ENCODE measurements at regions not wholly inside any gene's neighbourhood (a gene's known extent, or its start where the extent isn't known, plus 50 kb on each side); places are given as distances from the start of the nearest gene placed in this dataset.
"Not testable (repeated sequence)": the region's sequence is repeated elsewhere in the genome, so short reads cannot be mapped to it uniquely, and the experiment has no call there.

DNA sequence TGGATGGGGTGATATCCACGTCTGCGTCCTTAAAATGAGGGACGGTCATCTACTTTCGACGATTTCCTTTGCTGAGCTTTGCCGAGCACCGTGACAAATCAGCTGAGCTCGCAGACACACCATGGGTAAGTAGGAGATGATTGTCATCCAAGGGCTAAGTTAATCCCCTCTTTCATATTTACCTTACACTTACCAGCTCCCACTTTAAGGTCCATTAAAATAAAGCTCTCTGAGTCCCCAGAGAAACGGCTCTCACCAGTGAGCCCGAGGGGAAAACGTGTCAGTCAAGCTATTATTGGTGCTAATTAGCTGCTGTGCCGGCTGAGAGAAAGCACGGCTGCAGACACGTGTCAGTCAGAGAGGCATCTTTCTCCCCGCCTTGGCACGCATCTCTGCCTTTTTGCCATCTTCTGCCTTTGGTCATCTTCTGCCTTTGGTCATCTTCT is 72.2 kb downstream of the CRLF2 start:
- no peak for DNase-seq (ENCODE audit: low spot score)

DNA sequence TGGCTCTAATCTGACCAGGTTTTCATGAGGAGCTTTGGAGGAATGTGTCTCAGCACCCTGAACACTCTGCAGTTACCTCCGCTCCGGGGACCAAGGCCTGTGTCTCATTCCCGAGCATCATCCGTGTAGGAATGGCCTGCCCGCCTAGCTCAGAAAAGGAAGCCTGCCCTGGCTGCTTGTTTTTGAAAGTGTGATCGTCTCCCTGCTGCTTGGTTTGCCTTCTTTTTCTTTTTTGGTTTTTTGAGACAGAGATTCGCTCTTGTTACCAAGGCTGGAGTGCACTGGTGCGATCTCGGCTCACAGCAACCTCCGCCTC is 73.3 kb downstream of the CRLF2 start:
- no peak for DNase-seq (ENCODE audit: low spot score)

DNA sequence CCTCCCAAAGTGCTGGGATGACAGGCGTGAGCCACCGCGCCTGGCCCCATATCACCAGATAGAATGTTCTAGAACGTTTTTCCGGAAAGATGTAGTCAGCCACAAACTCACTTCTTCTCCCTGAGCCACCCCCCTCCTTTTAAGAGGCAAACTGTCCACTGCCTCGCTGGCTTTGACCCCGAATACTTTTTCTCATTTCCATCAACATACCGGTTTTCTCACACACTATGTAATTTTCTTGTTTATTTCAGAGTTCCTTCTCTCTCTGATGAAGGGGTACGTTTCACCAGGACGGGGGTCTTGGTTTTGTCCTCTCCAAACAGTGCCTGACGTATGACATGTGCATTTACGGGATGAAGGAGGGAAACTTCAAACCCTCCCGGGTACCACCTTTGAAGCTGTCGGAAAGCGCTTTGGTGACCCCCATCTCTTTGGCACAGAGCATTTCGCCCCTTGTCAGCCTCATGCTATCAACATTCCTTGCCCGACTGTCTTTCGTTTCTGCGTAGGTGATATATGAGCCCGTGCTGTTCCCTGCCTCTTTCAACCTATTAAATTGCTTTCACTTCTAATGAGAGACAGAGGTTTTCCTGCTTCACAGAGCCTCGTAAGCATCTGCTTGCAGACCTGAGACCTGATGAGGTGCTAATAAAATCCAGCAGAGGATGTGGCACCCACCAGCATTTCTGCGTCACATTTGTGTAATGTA is 73.8 kb downstream of the CRLF2 start:
- DNase-seq (ENCODE audit: low spot score), result no peak

DNA sequence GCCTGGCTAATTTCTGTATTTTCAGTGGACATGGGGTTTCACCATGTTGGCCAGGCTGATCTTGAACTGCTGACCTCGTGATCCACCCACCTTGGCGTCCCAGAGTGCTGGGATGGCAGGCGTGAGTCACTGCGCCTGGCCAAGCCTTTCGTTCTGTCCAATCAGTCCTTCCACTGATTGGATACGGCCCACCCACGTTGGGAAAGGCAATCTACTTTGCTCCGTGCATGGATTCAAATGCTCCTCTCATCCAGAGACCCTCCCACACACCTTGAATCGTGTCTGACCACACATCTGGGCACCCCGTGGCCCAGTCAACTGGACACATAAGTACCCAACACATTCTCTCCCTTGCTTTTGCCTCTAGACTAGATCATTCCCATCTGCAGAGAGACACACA is 74.9 kb downstream of the CRLF2 start:
- DNase-seq (ENCODE audit: low spot score), result no peak

DNA sequence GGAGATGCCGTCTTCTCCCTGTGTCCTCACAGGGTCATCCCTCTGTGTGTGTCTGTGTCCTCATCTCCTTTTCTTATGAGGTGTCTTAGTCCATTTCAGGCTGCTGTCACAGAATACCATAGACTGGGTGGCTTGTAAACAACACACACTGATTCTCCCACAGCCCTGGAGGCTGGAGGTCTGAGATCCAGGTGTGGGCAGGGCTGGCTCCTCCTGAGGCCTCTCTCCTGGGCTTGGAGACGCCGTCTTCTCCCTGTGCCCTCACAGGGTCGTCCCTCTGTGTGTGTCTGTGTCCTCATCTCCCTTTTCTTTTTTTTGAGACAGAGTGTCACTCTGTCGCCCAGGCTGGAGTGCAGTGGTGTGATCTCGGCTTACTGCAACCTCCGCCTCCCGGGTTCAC is 75.9 kb downstream of the CRLF2 start:
- DNase-seq (ENCODE audit: low spot score), result not testable (repeated sequence)

DNA sequence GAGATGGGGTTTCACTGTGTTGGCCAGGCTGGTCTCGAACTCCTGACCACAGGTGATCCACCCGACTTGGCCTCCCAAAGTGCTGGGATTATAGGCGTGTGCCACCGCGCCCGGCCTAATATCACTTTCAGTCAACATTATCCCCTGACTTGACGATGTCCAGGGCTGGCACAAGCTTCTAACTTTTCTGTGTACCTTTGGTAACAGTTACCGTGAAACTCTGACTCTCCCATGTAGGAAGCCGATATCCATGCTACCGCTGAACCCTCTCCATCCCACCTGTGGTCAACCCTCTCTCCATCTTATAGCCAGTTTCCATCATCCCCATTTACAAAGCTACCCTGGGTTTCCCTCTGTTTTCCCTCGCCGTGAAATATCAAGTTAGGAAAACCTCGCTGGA is 77.5 kb downstream of the CRLF2 start:
- no peak for DNase-seq (ENCODE audit: low spot score)

DNA sequence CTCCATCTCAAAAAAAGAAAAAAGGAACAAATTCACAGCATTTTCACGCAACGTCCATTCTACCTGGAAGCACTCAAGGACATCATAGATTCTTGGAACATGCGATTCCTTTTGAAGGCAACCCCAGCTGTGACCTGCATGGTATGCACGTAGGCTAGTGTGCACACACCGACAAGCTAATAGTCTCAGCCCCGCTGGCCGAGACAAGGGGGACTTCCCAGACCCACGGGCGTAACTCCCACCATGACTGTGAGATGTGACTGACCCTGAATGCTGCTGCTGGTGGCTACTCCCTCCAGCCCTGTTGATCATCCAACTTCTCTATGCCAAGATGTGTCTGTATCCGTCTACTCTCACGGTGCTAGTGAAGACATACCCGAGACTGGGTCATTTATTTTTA is 78.3 kb downstream of the CRLF2 start:
- no peak for DNase-seq (ENCODE audit: low spot score)

DNA sequence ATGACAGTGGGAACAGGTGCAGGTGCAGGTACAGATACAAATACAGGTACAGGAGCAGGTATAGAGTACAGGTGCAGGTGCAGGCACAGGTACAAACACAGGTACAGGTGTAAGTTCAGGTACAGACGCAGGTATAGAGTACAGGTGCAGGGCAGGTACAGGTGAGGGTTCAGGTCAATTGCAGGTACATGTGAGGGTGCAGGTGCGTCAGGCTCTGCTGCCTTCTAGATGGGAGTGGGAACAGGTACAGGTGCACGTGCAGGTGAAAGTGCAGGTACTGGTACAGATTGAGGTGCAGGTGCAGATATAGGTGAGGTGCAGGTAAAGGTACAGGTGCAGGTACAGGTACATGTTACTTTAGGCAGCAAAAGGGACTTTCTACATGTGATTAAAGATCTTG is 85.7 kb downstream of the CRLF2 start:
- no peak for DNase-seq (ENCODE audit: low spot score)

DNA sequence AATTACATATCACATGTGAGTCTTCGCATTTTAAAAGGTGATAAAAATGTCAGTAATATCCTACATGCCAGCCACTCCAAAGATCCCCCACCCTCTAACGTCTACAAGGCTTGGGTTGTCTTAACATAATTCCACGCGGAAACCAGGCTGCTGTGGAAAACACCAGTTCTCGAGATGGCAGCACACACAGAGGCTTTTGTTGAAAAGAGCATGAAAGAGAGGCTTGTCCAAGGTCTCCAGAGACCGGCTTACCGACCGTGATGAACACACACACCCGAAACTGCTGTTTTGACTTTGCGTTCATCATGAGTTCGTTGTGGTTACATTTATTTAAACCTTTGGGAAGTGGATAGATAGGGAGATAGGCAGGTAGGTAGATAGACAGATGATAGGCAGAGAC is 87.9 kb downstream of the CRLF2 start:
- DNase-seq (ENCODE audit: low spot score), result peak; percentile 88

DNA sequence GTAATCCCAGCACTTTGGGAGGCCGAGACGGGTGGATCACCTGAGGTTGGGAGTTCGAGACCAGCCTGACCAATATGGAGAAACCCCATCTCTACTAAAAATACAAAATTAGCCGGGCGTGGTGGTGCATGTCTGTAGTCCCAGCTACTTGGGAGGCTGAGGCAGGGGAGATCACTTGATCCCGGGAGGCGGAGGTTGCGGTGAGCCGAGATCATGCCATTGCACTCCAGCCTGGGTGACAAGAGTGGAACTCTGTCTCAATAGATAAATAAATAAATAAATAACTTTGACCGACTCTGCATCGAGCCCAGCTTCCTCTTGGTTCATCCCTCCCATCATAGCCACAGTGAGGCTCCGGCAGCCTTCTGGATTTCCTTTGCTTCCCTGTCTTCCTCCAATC is 89.6 kb downstream of the CRLF2 start:
- DNase-seq (ENCODE audit: low spot score), result not testable (repeated sequence)

DNA sequence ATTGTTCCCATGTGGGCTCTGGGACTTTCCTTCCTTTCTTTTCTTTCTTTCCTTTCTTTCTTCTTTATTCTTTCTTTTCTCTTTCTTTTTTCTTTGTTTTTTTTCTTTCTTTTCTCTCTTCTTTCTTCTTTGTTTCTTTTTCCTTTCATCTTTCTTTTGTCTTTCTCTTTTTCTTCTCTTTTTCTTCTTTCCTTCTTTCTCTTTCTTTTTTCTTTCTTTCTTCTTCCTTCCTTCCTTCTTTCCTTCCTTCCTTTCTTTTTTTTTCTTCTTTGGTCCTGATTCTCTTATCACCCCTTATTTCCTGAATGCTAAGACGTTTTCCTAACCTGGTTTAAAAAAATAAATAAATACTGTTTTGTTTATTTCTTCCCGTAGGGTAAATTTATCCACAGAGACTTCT is 93.2 kb downstream of the CRLF2 start:
- no peak for DNase-seq (ENCODE audit: low spot score)

DNA sequence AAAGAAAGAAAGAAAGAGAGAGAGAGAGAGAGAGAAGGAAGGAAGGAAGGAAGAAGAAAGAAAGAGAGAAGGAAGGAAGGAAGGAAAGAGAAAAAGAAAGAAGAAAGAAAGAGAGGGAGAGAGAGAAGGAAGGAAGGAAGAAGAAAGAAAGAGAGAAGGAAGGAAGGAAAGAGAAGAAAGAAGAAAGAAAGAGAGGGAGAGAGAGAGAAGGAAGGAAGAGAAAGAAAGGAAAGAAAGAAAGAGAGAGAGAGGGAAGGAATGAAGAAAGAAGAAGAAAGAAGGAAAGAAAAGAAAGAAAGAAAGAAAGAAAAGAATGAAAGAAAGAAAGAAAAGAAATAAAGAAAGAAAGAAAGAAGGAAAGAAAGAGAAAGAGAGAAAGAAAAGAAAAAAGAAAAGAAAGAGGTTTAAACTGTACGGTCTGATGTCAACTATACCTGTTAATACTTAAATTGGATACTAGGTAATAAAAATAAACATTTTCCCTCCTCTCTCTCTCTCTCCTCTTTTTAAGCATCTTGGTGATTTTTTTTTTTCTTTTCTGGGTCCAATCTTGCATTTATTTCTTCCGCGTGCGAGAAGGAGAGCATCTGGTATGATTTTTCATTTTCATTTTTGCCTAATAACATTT is 93.8 kb downstream of the CRLF2 start:
- DNase-seq (ENCODE audit: low spot score), result no peak

DNA sequence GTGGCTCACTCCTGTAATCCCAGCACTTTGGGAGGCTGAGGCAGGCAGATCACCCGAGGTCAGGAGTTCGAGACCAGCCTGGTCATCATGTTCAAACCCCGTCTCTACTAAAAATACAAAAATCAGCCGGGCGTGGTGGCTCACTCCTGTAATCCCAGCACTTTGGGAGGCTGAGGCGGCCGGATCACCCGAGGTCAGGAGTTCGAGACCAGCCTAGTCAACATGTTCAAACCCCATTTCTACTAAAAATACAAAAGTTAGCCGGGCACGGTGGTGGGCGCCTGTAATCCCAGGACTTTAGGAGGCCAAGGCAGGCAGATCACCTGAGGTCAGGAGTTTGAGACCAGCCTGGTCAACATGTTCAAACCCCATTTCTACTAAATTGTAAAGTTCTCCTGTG is 97.0 kb downstream of the CRLF2 start:
- DNase-seq (ENCODE audit: low spot score), result not testable (repeated sequence)

DNA sequence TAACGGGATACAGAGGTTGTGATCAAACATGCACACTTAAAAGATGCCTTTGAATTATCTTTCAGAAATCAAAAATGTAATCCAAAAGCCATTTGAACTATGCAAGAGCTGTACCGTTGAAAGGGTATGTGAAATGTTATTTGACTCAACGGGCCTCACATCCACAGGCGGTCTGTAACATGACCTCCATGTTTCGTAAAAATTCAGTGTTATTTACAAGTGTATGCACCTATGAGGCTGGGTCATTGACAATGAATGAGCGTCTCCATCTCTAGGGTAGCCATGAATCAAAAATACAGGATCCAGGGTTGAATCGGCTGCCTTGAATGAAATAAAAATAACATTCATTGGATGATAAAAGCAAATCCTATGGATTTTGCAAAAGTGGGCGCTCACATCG is 100.1 kb downstream of the CRLF2 start:
- DNase-seq (ENCODE audit: low spot score), result no peak

DNA sequence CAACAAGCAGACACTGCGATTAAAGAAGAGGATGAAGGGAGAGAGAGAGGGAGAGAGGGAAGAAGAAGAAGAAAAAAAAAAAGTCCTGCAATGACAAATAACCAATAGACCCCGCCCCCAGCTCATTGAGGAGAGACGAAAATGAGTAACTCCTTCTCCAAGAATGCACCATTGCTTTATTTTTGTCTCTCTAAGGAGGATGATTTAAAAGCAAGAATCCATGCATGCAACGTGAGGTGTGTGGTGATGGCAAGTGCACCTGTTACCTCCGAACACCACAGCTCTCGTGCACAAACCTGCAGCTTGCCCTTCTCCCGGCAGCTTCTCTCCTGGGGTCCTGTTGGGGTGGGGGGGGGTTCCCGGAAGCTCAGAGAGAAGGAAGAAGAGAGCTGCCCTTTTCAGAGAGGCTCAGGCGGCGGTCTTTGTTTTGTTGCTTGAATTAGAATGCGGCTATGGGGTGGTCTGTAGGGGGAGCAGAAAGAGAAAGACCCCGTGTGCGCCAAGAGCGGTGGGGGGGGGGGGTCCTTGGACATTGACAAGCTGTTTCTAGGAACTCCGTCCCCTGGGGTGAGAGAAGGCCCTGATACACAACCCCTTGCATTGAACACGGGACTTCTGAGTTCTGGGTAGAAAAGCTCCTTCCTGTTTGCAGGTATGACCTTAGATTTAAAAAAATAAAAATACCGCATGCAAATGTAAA is 100.7 kb downstream of the CRLF2 start:
- no peak for DNase-seq (ENCODE audit: low spot score)

DNA sequence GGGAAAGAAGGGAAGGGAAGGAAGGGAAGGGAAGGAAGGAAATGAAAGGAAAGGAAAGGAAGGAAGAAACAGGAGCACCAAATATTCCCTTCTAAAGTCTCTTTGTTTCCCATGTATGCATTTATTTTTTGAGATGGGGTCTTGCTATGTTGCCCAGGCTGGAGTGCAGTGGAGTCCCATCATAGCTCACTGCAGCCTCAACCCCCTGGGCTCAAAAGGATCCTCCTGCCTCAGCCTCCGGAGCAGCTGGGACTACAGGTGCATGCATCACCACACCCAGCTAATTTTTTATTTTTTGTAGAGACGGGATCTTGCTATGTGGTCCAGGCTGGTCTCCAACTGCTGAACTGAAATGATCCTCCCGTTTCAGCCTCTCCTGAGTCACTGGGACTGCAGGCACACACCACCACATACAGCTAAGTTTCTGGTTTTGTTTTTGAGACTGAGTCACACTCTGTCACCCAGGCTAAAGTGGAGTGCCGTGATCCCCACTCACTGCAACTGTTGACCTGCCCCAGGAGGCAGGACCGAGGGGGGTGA is 102.8 kb downstream of the CRLF2 start:
- no peak for DNase-seq (ENCODE audit: low spot score)

DNA sequence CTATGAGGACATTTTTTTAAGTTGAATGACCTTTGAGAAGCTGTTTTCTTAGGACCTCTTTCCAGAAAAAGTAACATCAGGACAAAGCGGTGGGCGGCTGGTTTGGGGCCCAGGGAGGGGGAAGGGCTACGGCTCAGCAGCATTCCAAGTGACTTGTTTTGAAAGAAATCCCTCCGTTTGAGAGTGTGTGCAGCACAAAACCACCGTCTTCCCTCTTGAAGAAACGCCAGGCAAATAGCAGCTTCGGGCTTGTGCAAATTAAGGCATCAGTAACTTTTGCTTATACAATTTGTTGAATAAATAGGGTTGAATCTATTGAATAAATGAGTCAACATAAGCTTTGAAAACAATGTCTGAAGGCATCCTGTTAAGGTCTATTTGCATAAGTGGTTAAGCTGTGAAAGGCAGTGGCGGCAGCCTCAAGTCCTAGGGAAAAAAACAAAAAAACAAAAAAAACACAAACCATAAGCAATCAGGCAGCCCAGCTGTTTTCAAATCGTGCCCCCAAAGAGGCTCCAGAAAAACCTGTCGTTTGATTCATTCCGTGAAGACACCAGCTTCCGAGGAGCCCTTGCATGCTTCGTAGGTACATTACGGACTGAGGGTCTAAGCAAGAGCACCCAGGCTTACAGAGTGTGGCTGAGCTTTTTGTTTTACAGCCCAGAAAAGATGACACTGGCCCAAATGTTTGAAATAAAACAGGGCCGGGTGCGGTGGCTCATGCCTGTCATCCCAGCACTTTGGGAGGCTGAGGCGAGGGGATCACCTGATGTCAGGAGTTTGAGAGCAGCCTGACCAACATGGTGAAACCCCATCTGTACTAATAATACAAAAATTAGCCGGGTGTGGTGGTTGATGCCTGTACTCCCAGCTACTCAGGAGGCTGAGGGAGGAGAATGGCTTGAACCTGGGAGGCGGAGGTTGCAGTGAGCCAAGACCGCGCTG is 103.7 kb downstream of the CRLF2 start:
- no peak for DNase-seq (ENCODE audit: low spot score)

DNA sequence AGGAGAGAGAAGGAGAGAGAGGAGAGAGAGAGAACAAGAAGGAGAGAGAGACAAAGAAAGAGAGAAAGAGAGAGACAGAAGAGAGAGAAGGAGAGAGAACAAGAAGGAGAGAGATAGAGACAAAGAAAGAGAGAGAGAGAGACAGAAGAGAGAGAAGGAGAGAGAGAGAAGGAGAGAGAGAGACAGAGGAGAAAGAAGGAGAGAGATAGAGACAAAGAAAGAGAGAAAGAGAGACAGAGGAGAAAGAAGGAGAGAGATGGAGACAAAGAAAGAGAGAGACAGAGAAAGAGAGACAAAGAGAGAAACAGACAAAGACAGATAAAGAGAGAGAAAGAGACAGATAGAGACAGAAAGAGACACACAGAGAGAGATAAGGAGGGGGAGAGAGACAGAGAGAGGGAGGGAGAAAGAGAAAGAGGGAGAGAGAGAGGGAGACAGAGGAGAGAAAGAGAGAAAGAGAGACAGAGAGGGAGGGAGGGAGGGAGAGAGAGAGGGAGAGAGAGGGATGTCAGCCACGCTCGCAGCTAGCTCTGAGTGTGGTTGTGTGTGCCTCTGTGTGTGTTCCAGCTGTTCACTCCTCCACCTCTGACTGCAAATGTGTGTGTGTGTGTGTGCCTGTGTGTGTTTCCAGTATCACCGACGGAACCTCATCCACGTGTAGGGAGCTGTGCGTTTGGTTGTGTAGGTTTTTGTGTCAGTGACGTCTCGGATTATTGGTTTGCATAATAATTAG is 105.8 kb downstream of the CRLF2 start:
- no peak for DNase-seq (ENCODE audit: low spot score)

DNA sequence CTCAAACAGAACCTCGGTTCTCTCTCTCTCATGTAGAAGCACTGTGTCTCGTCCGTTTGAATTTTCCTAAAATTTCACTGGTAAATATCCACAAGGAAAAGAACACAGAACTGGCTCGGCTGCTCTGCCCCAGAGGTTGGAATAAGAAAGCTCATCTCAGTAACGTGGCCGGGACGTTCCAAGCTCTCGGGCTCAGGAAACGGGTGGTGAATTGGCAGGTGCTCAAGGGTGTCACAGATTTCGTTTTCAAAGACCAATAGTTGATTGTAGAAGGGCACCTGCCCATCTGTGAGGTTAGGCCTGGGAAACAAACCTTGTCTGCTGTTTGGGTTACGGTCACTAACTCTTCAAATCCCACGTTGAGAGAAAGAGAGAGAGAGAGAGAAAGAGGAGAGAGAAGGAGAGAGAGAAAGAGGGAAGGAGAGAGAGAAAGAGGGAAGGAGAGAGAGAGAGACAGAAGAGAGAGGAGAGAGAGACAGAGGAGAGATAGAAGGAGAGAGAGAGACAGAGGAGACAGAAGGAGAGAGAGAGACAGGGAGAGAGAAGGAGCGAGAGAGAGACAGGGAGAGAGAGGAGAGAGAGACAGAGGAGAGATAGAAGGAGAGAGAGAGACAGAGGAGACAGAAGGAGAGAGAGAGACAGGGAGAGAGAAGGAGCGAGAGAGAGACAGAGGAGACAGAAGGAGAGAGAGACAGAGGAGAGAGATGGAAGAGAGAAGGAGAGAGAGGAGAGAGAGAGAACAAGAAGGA is 106.6 kb downstream of the CRLF2 start:
- DNase-seq (ENCODE audit: low spot score), result no peak

DNA sequence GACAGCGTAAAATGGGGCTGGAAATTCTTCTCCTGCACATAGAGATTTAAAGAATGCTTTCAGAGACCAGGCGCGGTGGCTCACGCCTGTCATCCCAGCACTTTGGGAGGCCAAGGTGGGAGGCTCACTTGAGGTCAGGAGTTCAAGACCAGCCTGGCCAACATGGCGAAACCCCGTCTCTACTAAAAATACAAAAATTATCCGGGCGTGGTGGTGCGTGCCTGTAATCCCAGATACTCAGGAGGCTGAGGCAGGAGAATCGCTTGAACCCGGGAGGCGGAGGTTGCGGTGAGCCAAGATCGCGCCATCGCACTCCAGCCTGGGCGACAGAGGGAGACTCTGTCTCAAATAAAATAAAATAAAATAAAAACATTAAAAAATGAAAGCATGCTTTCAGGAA is 107.4 kb downstream of the CRLF2 start:
- DNase-seq (ENCODE audit: low spot score), result not testable (repeated sequence)

DNA sequence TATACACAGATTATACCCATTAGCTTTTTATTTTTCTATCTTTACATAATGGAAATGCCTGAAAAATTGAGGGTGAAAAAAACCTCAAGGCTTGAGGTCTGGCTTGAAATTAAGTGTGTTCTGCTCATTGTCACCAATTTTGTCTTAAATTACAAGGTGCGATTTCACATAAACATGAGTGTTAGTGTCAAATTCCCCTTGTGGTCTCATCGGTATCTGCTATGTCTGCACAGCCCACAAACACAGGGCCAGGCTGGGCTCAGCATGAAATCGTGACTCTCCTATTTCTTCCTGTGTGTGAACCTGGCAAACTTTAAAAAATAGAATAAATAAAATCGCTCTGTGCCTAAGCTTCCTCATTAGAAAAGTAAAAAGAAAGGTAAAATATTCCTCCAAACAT is 109.1 kb downstream of the CRLF2 start:
- DNase-seq (ENCODE audit: low spot score), result no peak

Data from pons (tissue), 1 donor.